A204.1 (cell line): ENCODE measurements at regions not wholly inside any gene's neighbourhood (a gene's known extent, or its start where the extent isn't known, plus 50 kb on each side); places are given as distances from the start of the nearest gene placed in this dataset.

Source experiments
- FAIRE-seq: peaks from 2 replicates; lab custom pipeline; 2012; peaks lifted over from hg19 to GRCh38; lab: Jason Lieb, UNC

DNA sequence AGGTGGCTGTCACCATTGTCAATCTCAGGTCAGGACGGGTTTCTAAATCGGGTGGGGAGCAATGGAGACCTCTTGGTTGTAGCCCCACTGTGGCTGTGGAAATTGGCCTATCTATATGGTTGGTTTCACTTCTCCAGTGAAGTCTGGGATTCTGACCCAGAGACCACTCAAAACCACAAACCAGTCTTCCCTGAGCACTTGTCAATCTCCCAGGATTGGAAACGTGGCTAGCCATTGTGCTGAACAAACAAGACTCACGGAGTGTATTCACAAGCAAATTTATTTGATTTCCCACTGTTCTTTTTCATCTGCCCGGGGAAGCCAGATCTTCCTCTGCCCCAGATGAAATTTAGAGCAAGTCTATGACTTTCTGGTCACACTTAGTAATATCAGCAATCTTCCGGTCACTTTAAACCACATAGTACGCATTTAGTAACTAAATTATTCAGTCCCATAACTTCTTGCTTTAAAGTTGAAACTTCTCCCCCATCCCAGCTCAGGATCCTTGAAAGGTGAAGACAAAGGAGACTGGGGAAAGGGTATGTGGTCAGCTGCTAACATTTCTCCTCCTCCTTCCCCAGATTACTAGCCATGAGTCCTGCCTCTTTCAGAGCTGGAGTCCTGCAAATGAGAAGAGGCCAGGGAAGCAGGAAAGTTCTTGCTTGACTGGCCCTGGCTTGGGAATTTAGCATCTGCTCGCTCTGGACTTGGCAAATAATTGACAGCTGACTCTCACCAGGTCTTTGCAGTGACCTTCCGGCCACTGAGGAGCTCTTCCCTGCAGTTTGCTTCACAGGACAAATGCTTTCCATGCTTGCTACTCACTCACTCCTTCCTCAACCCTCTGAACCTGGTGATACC lies 123.2 kb upstream of the MAX start:
- no peak for FAIRE-seq

DNA sequence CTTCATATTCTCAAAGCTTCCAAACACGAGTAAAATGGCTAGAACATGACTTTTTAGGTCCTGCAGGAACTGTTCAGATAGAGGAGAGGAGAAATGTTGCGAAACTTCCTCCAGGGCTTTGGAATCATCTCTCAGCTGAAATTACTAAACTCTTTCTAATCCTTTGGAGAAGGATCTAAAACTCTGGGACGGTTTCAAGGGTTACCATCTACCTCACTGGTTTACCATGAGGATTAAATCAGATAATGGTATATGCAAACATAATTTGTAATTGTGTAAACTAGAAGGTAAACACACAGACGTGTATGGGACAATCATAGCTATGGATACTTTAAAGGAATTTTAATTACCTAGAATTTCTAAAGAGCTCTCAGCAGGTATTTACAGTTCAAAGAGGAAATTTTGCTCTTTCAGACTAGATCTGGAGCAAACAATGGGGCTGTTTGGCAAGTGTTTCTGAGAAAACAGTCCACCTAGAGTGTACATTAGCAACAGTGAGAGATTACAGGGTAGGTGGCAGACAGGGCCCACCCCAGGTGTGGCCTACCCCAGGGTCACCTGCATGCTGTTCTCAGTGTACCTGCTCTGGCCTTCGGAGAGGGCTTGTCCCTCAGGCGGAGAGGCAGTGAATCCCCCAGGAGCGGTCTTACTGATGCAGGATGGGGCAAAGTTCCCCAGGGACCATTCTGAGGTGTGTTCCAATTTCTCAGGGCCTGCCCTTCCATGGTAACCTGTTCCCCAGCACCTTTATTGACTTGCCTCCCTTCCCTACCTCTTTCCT lies 124.7 kb upstream of the MAX start:
- FAIRE-seq, result no peak

- FAIRE-seq, result no peak
Measured at GRCh38 chr14:65228436-65228835, 126.1 kb upstream of the MAX start.

DNA sequence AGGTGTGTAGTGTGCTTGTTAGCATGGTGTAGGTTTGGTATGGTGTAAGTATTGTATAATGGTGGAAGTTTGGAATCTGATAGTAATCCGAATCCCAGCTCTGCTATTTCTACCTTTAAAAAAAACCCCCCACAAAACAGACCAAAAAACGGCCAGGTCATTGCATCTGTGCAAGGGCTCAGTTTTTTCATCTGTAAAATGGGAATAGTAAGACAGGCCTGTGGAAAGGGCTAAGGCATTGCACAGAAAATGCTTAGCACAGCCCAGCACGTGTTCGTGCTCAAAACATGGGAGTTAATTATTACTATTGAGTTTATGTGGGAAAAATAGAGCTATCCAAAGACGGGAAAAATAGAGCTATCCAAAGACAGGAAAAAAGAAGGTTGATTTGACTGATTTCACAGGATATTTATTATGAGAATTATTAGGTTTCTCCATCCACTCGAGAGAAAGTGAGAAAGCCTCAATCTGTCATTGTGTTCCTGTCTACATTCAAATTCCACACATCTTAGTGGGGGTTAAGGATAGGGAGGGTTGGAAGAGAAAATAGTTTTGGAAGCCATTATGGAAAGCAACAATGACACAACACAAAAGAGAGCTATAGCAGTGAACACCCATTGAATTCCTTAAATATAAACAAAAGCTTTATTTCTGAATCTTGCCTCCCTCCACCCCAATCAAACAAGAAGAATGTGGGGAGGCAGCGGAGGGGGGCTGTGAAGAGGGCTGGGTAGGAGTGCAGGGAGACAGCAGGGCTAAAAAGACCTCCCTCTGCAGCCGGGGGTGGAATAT lies 126.8 kb upstream of the MAX start:
- no peak for FAIRE-seq

- FAIRE-seq, result no peak
Measured at GRCh38 chr14:65229748-65230728, 127.7 kb upstream of the MAX start.

GRCh38 chr14:65231286-65231980 lies 129.1 kb upstream of the MAX start:
- FAIRE-seq, result no peak

- no peak for FAIRE-seq
Measured at GRCh38 chr14:65234752-65235361, 132.5 kb upstream of the MAX start.

GRCh38 chr14:65237023-65237814 lies 134.9 kb upstream of the MAX start:
- FAIRE-seq, result no peak

DNA sequence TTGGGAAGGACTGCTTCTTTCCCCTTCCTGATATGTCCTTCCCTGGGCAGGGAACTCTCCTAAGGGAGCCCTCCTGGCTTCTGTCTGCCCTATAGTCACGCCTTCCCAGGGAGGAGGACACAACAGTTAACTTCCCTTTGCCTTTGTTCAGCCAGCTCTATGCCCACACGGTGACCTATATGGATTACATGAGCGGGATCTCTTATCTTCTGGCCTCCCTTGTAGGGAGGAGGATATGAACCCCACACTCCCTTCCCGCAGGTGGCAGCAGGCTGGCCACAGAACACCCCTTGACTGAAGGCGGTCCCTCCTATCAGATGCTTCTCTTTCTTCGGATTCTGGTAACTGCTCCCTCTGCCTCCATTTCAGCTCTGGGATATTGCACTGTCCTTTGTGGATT lies 135.6 kb upstream of the MAX start:
- FAIRE-seq, result no peak

- no peak for FAIRE-seq
Measured at GRCh38 chr14:65238456-65238855, 136.1 kb upstream of the MAX start.

DNA sequence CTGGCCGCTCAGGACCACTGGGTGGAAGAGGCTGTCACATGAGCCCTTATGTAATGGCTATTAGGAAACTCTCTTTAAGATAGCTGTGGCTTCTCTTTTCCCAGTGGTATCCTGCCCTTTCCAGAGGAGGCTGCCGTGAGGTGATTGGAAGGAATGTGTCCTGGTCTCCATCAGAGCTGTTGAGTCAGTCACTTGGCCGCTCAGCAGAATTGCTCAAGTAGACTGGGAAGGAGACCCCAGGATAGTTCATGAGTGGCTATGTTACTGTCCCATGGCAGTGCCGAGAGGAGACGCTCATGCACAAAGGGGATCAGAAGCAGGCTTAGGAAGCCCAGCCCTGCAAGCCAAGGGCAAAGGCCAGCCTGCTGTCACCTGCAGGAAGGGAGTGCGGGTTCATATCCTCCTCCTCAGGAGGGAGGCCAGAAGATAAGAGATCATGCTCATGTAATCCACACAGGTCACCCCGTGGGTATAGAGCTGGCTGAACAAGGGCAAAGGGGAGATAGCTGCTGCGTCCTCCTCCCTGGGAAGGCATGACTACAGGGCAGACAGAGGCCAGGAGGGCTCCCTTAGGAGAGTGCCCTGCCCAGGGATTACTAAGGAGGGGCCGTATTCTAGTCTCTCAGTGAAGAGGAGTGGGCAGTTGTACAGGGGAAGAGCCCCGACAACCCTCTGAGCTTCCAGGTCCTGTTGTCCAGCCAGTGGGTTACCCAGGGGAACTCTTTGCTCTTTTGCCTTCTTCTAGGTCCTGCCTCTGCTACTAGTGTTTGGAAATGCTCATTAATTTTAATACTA lies 137.0 kb upstream of the MAX start:
- FAIRE-seq, result no peak

DNA sequence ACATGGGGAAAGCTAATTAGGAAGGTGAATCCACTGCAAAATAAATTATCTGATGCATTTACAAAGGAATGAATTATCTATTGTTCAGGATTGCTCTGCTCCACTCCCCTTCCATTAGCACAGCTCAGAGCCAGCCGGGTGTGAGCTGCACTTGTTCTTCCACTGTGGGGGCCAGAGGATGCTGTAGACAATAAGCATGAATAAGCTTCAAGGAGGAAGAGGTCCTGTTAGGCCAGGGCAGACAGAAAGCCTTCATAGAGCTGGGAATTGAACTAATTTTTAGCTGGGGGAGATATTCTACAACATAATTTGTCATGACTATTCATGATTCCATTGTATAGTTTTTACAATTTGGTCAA lies 137.6 kb upstream of the MAX start:
- no peak for FAIRE-seq

DNA sequence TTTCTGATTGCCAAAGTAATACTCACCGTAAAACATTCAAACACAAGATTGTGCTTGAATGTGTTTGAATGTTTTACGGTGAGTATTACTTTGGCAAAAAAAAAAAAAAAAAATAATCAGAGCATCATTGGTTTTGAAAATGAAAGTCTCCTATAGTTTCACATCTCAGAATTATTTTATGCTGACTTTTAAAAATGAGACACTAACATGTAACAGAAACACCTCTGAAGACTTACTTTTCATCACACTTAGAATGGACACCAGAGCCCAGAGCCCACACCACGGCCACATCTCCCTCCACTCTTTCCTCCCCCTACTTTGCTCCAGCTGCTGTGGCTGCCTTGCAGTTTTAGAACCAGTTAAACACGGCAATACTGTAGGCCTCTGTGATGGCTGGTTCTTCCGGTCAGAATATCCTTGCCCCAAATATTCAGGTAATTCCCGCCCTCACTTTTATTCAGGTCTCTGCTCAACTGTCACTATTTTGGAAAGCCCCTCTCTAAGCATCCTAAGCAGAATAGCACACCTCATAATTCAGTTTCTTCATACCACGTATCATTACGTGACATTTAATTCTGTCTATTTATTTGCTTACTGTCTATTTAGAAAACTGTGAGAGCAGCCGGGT lies 138.9 kb upstream of the MAX start:
- FAIRE-seq, result no peak

GRCh38 chr14:65242732-65243134 lies 140.4 kb upstream of the MAX start:
- FAIRE-seq, result no peak

- no peak for FAIRE-seq
Measured at GRCh38 chr14:65243766-65244442, 141.6 kb upstream of the MAX start.

- no peak for FAIRE-seq
Measured at GRCh38 chr14:65249471-65250161, 147.3 kb upstream of the MAX start.

DNA sequence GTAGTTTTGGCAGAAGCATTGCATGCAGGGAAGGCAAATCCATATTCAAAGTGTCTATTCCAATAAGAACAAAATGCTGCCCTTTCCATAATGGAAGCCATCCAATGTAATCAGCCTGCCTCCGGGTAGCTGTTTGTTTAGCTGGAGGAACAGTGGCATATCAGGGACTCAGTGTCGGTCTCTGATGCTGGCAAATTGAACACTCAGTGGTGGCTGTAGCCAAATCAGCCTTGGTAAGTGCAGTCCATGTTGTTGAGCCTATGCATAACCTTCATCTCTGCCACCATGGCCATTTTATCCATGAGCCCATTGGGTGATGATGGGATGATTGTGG lies 147.8 kb upstream of the MAX start:
- FAIRE-seq, result no peak
